Panc1 (cell line): ENCODE measurements at regions not wholly inside any gene's neighbourhood (a gene's known extent, or its start where the extent isn't known, plus 50 kb on each side); places are given as distances from the start of the nearest gene placed in this dataset.

Experiments
- ATAC-seq: fragments of 200-7000 bp; cut with Tn5 transposase; 2 replicates; pipeline ENCODE4 v1.9.1; 2020; ENCODE audit warnings: mild to moderate bottlenecking, moderate library complexity
- BruUV-seq: library from RNA; stranded (reverse); fragments of 400-500 nt; replicated peaks from 2 replicates; lab custom pipeline; 2021; lab: Mats Ljungman, UMichigan
- CTCF ChIA-PET: fragments of 300-600 bp; sonication (Branson Sonifier 250); formaldehyde crosslinking; loops from one replicate; lab custom pipeline; 2022; ENCODE audit warnings: antibody characterized with exemption; lab: Charles Lee
- POLR2A ChIA-PET: fragments of 300-600 bp; sonication (Branson Sonifier 250); formaldehyde crosslinking; loops from one replicate; lab custom pipeline; 2022; ENCODE audit warnings: antibody characterized with exemption; lab: Charles Lee
- DNase-seq: peaks from one replicate; pipeline ENCODE4 v3.0.0-alpha.2; 2010; ENCODE audit warnings: low read depth, low spot score
- H3K27ac ChIP-seq: 2 replicates; pipeline ENCODE4 v1.5.1; 2011; ENCODE audit warnings: mild to moderate bottlenecking, low read length, inconsistent platforms
- H3K27me3 ChIP-seq: fragments of 200-500 bp; sonication (Bioruptor generic); 2 replicates; pipeline ENCODE4 v1.6.0; 2014; ENCODE audit warnings: low read length, inconsistent platforms; ENCODE audit not compliant: control insufficient read depth, insufficient read depth
- H3K36me3 ChIP-seq: fragments of 200-500 bp; sonication (Bioruptor generic); 2 replicates; pipeline ENCODE4 v1.5.1; 2014; ENCODE audit warnings: inconsistent platforms, mild to moderate bottlenecking, low read length, moderate library complexity; ENCODE audit not compliant: control insufficient read depth, insufficient read depth
- H3K4me1 ChIP-seq: 2 replicates; pipeline ENCODE4 v1.5.1; 2011; ENCODE audit warnings: inconsistent platforms, mild to moderate bottlenecking, low read length, moderate library complexity; ENCODE audit not compliant: control insufficient read depth, insufficient read depth
- H3K4me3 ChIP-seq, 2 experiments: 2 replicates each; pipeline ENCODE4 v1.5.1; 2011 to 2012; ENCODE audit warnings: low read depth in 2 of 2, low read length in 2 of 2, mild to moderate bottlenecking in 2 of 2, inconsistent platforms in 1 of 2, moderate library complexity in 1 of 2
- H3K9me3 ChIP-seq: fragments of 200-500 bp; sonication (Bioruptor generic); 2 replicates; pipeline ENCODE4 v1.5.1; 2014; ENCODE audit warnings: low read depth, mild to moderate bottlenecking, inconsistent platforms, low read length, moderate library complexity; ENCODE audit not compliant: control insufficient read depth, insufficient read depth
- CTCF ChIP-seq: fragments of 450-650 bp; IDR thresholded peaks from 2 replicates; pipeline ENCODE4 v1.5.1; 2017; ENCODE audit warnings: mild to moderate bottlenecking
- POLR2AphosphoS5 ChIP-seq: IDR thresholded peaks from 2 replicates; pipeline ENCODE4 v1.6.1; 2012; ENCODE audit warnings: mild to moderate bottlenecking, low read depth, low read length, moderate library complexity
- REST ChIP-seq, 2 experiments: IDR thresholded peaks; 2 replicates each; pipeline ENCODE4 v1.6.1; 2011 to 2012; ENCODE audit warnings: low read depth in 2 of 2, control low read depth in 1 of 2, low read length in 1 of 2, mild to moderate bottlenecking in 1 of 2, moderate library complexity in 1 of 2; ENCODE audit not compliant: insufficient read depth in 1 of 2
- SIN3A ChIP-seq: IDR thresholded peaks from 2 replicates; pipeline ENCODE4 v1.6.1; 2012; ENCODE audit warnings: low read depth, mild to moderate bottlenecking, low read length, moderate library complexity, borderline replicate concordance; ENCODE audit not compliant: insufficient read depth
- TCF7L2 ChIP-seq: IDR thresholded peaks from 2 replicates; pipeline ENCODE4 v1.6.1; 2011; ENCODE audit warnings: mild to moderate bottlenecking, low read depth, low read length, inconsistent platforms
- in situ Hi-C: cut with HindIII; loops from 2 replicates; pipeline ENCODE4 v1.10.0; 2016; ENCODE audit warnings: low sequenced_read_pairs, low pct_unique_long_range_greater_than_20kb
- intact Hi-C: fragments of 100-400 bp; cut with micrococcal nuclease; formaldehyde crosslinking; loops from one replicate; pipeline ENCODE4 v1.10.0; 2022; ENCODE audit not compliant: unreplicated experiment

GRCh38 chr1:221429264-221429663, 312.6 kb downstream of the DUSP10 start:
- Histone ChIP-seq H3K9me3 (peaks cover 4% of the 10 kb centered on the region; the same call in 1 of the 2 replicates), H3K4me1 (no peaks in the 10 kb centered on the region), H3K27ac (no peak overlapping the region), H3K27me3 (no peaks in the 10 kb centered on the region), H3K4me3 (no peak overlapping the region), H3K36me3 (no peaks in the 10 kb centered on the region)
- no TSS peak for BruUV-seq
- POLR2A ChIA-PET, result no interaction called here
- ATAC-seq (no peak), DNase-seq (no peak)
- intact Hi-C loops, result no loop called here
- CTCF ChIA-PET, result no interaction called here
- in situ Hi-C loops, result no loop called here
- TF ChIP-seq SIN3A (no peak), POLR2AphosphoS5 (no peak), CTCF (no peak), TCF7L2 (no peak), REST (IDR thresholded peaks at IDR 0.05; ENCODE audit: insufficient read depth in 1 of 2, low read depth in 2 of 2, low read length in 1 of 2) (no peak)

- no peak overlapping the region for H3K4me3 ChIP-seq
- POLR2A ChIA-PET, result interaction anchor here (0.7 kb wide), 1 partner anchor 544 kb away, joined by 4 read pairs; no protein-coding TSS in a partner anchor
- H3K9me3 ChIP-seq, result peaks cover 4% of the 10 kb centered on the region; the same call in 1 of the 2 replicates
- no peaks in the 10 kb centered on the region for H3K4me1 ChIP-seq
- H3K36me3 ChIP-seq, result no peaks in the 10 kb centered on the region
- DNase-seq (no peak), ATAC-seq (no peak; the same call in 1 of the 2 replicates)
- no TSS peak for BruUV-seq
- intact Hi-C loops (no loop called here), in situ Hi-C loops (no loop called here)
- CTCF ChIA-PET, result interaction anchor here (0.6 to 0.7 kb wide), 2 partner anchors 274 to 522 kb away, joined by 4 to 5 read pairs; no protein-coding TSS in a partner anchor
- no peak overlapping the region for H3K27ac ChIP-seq
- TF ChIP-seq CTCF, result no peak
- no peak for TF ChIP-seq SIN3A
- no peak for TF ChIP-seq POLR2AphosphoS5
- no peak for TF ChIP-seq TCF7L2
- no peak for TF ChIP-seq REST (IDR thresholded peaks at IDR 0.05; ENCODE audit: insufficient read depth in 1 of 2, low read depth in 2 of 2, low read length in 1 of 2)
- no peaks in the 10 kb centered on the region for H3K27me3 ChIP-seq
Measured at GRCh38 chr1:221430152-221430960, 311.5 kb downstream of the DUSP10 start.
